ENCODE measurements at regions not wholly inside any gene's neighbourhood (a gene's known extent, or its start where the extent isn't known, plus 50 kb on each side); places are given as distances from the start of the nearest gene placed in this dataset.

DNA sequence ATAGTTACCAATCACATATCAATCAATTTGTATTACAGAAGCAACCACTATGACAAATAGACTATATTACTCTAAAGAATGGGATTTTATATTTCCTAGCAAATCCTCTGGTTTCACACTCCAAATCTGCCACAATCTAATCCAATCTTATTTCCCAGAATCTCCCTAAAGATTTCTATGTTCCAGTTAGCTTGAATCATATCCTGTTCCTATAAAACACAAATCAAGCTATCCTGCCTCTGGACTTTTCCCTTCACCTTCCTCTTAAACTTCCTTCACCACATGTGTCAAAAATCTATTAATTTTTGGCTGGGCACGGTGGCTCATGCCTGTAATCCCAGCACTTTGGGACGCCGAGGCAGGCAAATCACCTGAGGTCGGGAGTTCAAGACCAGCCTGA lies 50.0 kb downstream of the PIK3C2A start:
- no peak overlapping the region for H3K9ac ChIP-seq (ENCODE audit: low read depth, low read length)
- H3K27ac ChIP-seq (ENCODE audit: low read depth, low read length), result no peak overlapping the region
- H3K36me3 ChIP-seq (ENCODE audit: insufficient read depth, low read length), result peaks cover 25% of the 10 kb centered on the region
- no peaks in the 10 kb centered on the region for H3K9me3 ChIP-seq (ENCODE audit: insufficient read depth, low read depth, low read length)
- peaks cover 8% of the 10 kb centered on the region; the same call in 1 of the 2 replicates for H3K4me1 ChIP-seq (ENCODE audit: insufficient read depth, low read length)
- H3K27me3 ChIP-seq (ENCODE audit: insufficient read depth, low read length), result no peaks in the 10 kb centered on the region
- 97% methylated on average over 4 of the region's 4 CpGs for WGBS
- no peak overlapping the region for H3K4me3 ChIP-seq (ENCODE audit: low read length)

GRCh38 chr11:17156283-17156682 lies 51.5 kb downstream of the PIK3C2A start:
- WGBS, result 97% methylated on average over 2 of the region's 2 CpGs
- Histone ChIP-seq H3K9me3 (ENCODE audit: insufficient read depth, low read depth, low read length) (no peaks in the 10 kb centered on the region), H3K4me1 (ENCODE audit: insufficient read depth, low read length) (peaks cover 8% of the 10 kb centered on the region; the same call in 1 of the 2 replicates), H3K4me3 (ENCODE audit: low read length) (no peak overlapping the region), H3K9ac (ENCODE audit: low read depth, low read length) (no peak overlapping the region), H3K36me3 (ENCODE audit: insufficient read depth, low read length) (peaks cover 37% of the 10 kb centered on the region), H3K27ac (ENCODE audit: low read depth, low read length) (no peak overlapping the region), H3K27me3 (ENCODE audit: insufficient read depth, low read length) (no peaks in the 10 kb centered on the region)

DNA sequence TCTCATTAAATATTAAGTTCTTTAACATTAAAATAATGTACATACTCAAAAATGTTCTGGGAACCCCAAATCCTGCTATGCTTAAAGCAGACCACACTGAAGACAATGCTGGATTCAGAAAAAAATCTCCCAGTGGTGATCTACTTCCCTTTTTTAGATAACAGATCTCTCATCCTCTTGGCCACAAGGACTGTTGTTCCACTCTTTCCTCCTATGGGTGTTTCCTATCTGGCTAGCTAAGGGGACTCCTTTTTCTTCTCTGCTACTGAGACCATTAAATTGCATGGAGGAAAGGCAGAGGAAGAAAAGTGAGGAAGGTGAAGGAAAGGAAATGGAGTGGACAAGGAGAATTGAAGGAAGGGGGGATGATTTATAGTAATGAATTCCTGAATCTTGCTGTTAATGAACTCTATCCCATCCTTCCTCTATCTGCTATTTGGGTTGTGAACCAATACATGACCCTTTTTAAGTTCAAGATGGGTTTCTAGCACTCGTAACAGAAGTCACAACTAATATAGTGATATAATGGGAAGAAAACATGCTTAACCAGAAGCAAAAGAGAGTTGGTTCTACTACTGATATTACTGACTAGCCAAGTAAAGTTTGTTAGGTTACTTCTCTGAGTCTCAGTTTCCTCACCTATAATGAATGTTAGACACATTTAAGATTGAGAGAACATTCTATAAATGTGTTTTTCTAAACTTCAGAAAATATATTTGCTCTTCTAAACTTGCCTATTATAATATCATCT lies 53.2 kb downstream of the PIK3C2A start:
- WGBS, result 100% methylated on average over 1 of the region's 1 CpG
- Histone ChIP-seq H3K36me3 (ENCODE audit: insufficient read depth, low read length) (peaks cover 48% of the 10 kb centered on the region), H3K27ac (ENCODE audit: low read depth, low read length) (no peak overlapping the region), H3K4me1 (ENCODE audit: insufficient read depth, low read length) (peaks cover 8% of the 10 kb centered on the region; the same call in 1 of the 2 replicates), H3K27me3 (ENCODE audit: insufficient read depth, low read length) (no peaks in the 10 kb centered on the region), H3K9me3 (ENCODE audit: insufficient read depth, low read depth, low read length) (no peaks in the 10 kb centered on the region), H3K4me3 (ENCODE audit: low read length) (no peak overlapping the region), H3K9ac (ENCODE audit: low read depth, low read length) (no peak overlapping the region)

DNA sequence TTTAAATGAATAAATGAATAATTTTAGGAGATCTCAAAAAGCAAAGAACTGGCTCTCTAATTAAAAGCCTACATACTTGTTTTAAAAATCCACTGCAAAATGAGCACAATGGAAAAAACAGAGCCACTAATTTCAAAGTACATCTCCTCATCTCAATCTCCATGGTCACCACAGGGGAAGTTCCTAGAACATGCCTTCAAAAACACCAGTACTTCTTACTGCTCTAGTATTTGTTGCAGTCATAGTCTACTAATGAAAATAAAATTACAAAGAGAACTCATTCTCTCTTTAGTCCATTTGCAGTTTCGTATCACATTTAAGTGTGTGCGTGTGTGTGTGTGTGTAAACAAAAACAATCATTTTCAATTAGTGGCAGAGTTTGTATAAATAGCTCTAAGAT lies 54.0 kb downstream of the PIK3C2A start:
- H3K4me1 ChIP-seq (ENCODE audit: insufficient read depth, low read length), result peaks cover 8% of the 10 kb centered on the region; the same call in 1 of the 2 replicates
- no CpG with 5 or more reads among the region's 2 CpGs for WGBS
- no peak overlapping the region for H3K9ac ChIP-seq (ENCODE audit: low read depth, low read length)
- H3K36me3 ChIP-seq (ENCODE audit: insufficient read depth, low read length), result peaks cover 56% of the 10 kb centered on the region
- no peaks in the 10 kb centered on the region for H3K27me3 ChIP-seq (ENCODE audit: insufficient read depth, low read length)
- no peak overlapping the region for H3K4me3 ChIP-seq (ENCODE audit: low read length)
- H3K9me3 ChIP-seq (ENCODE audit: insufficient read depth, low read depth, low read length), result no peaks in the 10 kb centered on the region
- no peak overlapping the region for H3K27ac ChIP-seq (ENCODE audit: low read depth, low read length)

GRCh38 chr11:17152306-17152705 lies 55.5 kb downstream of the PIK3C2A start:
- H3K4me3 ChIP-seq (ENCODE audit: low read length), result no peak overlapping the region
- peaks cover 8% of the 10 kb centered on the region; the same call in 1 of the 2 replicates for H3K4me1 ChIP-seq (ENCODE audit: insufficient read depth, low read length)
- WGBS, result no CpG with 5 or more reads among the region's 1 CpG
- H3K27me3 ChIP-seq (ENCODE audit: insufficient read depth, low read length), result no peaks in the 10 kb centered on the region
- H3K27ac ChIP-seq (ENCODE audit: low read depth, low read length), result no peak overlapping the region
- no peaks in the 10 kb centered on the region for H3K9me3 ChIP-seq (ENCODE audit: insufficient read depth, low read depth, low read length)
- H3K9ac ChIP-seq (ENCODE audit: low read depth, low read length), result no peak overlapping the region
- peaks cover 69% of the 10 kb centered on the region for H3K36me3 ChIP-seq (ENCODE audit: insufficient read depth, low read length)

GRCh38 chr11:17150521-17150920 lies 57.3 kb downstream of the PIK3C2A start:
- H3K36me3 ChIP-seq (ENCODE audit: insufficient read depth, low read length), result peaks cover 84% of the 10 kb centered on the region
- no peaks in the 10 kb centered on the region for H3K4me1 ChIP-seq (ENCODE audit: insufficient read depth, low read length)
- H3K4me3 ChIP-seq (ENCODE audit: low read length), result no peak overlapping the region
- H3K27ac ChIP-seq (ENCODE audit: low read depth, low read length), result no peak overlapping the region
- no peak overlapping the region for H3K9ac ChIP-seq (ENCODE audit: low read depth, low read length)
- H3K9me3 ChIP-seq (ENCODE audit: insufficient read depth, low read depth, low read length), result no peaks in the 10 kb centered on the region
- H3K27me3 ChIP-seq (ENCODE audit: insufficient read depth, low read length), result no peaks in the 10 kb centered on the region
- 100% methylated on average over 1 of the region's 2 CpGs for WGBS

DNA sequence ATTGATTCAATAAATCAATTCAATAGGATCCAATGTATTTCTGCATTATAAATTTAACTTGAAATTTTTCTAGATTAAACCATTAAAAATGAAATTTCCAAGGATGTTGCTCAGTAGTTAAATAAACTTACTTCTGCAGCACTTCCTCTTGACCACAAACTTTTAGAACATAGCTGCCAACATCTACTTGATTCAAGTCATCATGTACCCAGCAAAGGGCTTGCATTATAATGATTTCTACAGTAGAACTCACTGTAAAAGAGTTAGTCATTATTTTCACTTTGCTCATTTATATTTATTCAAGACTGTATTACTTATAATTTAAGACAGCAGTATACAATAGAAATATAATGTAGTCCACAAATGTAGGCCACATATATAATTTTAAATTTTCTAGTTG lies 59.2 kb downstream of the PIK3C2A start:
- H3K9me3 ChIP-seq (ENCODE audit: insufficient read depth, low read depth, low read length), result no peaks in the 10 kb centered on the region
- no peak overlapping the region for H3K9ac ChIP-seq (ENCODE audit: low read depth, low read length)
- H3K27me3 ChIP-seq (ENCODE audit: insufficient read depth, low read length), result no peaks in the 10 kb centered on the region
- H3K4me1 ChIP-seq (ENCODE audit: insufficient read depth, low read length), result no peaks in the 10 kb centered on the region
- H3K36me3 ChIP-seq (ENCODE audit: insufficient read depth, low read length), result peaks cover 84% of the 10 kb centered on the region
- H3K4me3 ChIP-seq (ENCODE audit: low read length), result no peak overlapping the region
- H3K27ac ChIP-seq (ENCODE audit: low read depth, low read length), result no peak overlapping the region

- no peak overlapping the region for H3K9ac ChIP-seq (ENCODE audit: low read depth, low read length)
- H3K27me3 ChIP-seq (ENCODE audit: insufficient read depth, low read length), result no peaks in the 10 kb centered on the region
- H3K4me1 ChIP-seq (ENCODE audit: insufficient read depth, low read length), result no peaks in the 10 kb centered on the region
- no peak overlapping the region for H3K4me3 ChIP-seq (ENCODE audit: low read length)
- no peaks in the 10 kb centered on the region for H3K9me3 ChIP-seq (ENCODE audit: insufficient read depth, low read depth, low read length)
- no peak overlapping the region for H3K27ac ChIP-seq (ENCODE audit: low read depth, low read length)
- peaks cover 89% of the 10 kb centered on the region for H3K36me3 ChIP-seq (ENCODE audit: insufficient read depth, low read length)
Observed at GRCh38 chr11:17145972-17146371, 61.8 kb downstream of the PIK3C2A start.

GRCh38 chr11:17142450-17142849 lies 65.0 kb upstream of the RPS13 start:
- H3K27ac ChIP-seq (ENCODE audit: low read depth, low read length), result no peak overlapping the region
- H3K4me1 ChIP-seq (ENCODE audit: insufficient read depth, low read length), result no peaks in the 10 kb centered on the region
- H3K27me3 ChIP-seq (ENCODE audit: insufficient read depth, low read length), result no peaks in the 10 kb centered on the region
- 91% methylated on average over 2 of the region's 2 CpGs for WGBS
- H3K9ac ChIP-seq (ENCODE audit: low read depth, low read length), result no peak overlapping the region
- no peak overlapping the region for H3K4me3 ChIP-seq (ENCODE audit: low read length)
- H3K36me3 ChIP-seq (ENCODE audit: insufficient read depth, low read length), result peaks cover 88% of the 10 kb centered on the region
- no peaks in the 10 kb centered on the region for H3K9me3 ChIP-seq (ENCODE audit: insufficient read depth, low read depth, low read length)

- H3K36me3 ChIP-seq (ENCODE audit: insufficient read depth, low read length), result peaks cover 87% of the 10 kb centered on the region
- WGBS, result 91% methylated on average over 5 of the region's 5 CpGs
Observed at GRCh38 chr11:17141156-17141555, 63.7 kb upstream of the RPS13 start.

GRCh38 chr11:17138562-17138961 lies 61.1 kb upstream of the RPS13 start:
- H3K9me3 ChIP-seq (ENCODE audit: insufficient read depth, low read depth, low read length), result no peaks in the 10 kb centered on the region
- 96% methylated on average over 4 of the region's 4 CpGs for WGBS
- H3K27ac ChIP-seq (ENCODE audit: low read depth, low read length), result no peak overlapping the region
- no peaks in the 10 kb centered on the region for H3K27me3 ChIP-seq (ENCODE audit: insufficient read depth, low read length)
- H3K4me3 ChIP-seq (ENCODE audit: low read length), result no peak overlapping the region
- H3K9ac ChIP-seq (ENCODE audit: low read depth, low read length), result no peak overlapping the region
- H3K36me3 ChIP-seq (ENCODE audit: insufficient read depth, low read length), result peaks cover 87% of the 10 kb centered on the region
- peaks cover 13% of the 10 kb centered on the region for H3K4me1 ChIP-seq (ENCODE audit: insufficient read depth, low read length)

More at GRCh38 chr11:17141156-17141555, 63.7 kb upstream of the RPS13 start:
- no peak overlapping the region for H3K9ac ChIP-seq (ENCODE audit: low read depth, low read length)
- no peak overlapping the region for H3K27ac ChIP-seq (ENCODE audit: low read depth, low read length)
- no peak overlapping the region for H3K4me3 ChIP-seq (ENCODE audit: low read length)
- H3K27me3 ChIP-seq (ENCODE audit: insufficient read depth, low read length), result no peaks in the 10 kb centered on the region
- H3K4me1 ChIP-seq (ENCODE audit: insufficient read depth, low read length), result peaks cover 11% of the 10 kb centered on the region
- no peaks in the 10 kb centered on the region for H3K9me3 ChIP-seq (ENCODE audit: insufficient read depth, low read depth, low read length)
